ENCODE measurements at regions not wholly inside any gene's neighbourhood (a gene's known extent, or its start where the extent isn't known, plus 50 kb on each side); places are given as distances from the start of the nearest gene placed in this dataset.

DNA sequence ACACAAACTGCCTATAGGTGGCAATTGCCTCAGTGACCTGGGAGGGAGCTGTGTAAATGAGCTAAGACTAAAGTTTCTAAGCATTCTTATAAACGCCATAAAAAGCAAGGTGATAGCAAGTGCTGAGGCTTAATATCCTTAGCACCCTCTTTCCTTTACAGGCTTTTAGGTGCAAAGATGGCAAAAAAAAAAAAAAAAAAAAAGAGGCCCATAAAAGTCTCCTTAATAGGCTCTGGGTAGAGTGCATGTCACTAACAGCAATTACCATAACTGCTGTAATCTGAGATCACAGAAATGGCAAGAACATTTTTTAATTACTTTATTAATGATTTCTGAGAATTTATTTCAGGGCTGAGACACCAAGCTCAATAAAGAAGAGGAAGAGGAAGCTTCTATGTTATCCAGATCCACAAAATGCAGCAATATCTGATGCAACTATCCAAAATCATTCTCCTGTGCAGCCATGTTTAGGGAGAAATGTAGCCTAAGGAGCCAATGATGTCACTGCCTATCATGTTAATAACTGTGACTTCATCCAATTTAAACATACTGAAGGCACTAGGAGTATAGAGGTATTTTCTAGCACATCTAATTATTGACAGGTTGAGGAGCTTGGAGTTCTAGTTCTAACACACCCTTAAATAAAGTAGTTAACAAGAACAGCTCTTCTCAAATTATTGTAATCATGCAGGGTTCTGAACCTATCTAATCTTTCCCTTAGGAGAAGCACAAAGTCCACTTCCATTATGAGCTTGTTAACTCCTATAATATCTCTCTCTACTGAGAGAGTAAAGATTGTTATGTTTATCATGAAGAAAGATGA is 804.3 kb upstream of the ACVR2A start:
- TF ChIP-seq, protein P1, sequence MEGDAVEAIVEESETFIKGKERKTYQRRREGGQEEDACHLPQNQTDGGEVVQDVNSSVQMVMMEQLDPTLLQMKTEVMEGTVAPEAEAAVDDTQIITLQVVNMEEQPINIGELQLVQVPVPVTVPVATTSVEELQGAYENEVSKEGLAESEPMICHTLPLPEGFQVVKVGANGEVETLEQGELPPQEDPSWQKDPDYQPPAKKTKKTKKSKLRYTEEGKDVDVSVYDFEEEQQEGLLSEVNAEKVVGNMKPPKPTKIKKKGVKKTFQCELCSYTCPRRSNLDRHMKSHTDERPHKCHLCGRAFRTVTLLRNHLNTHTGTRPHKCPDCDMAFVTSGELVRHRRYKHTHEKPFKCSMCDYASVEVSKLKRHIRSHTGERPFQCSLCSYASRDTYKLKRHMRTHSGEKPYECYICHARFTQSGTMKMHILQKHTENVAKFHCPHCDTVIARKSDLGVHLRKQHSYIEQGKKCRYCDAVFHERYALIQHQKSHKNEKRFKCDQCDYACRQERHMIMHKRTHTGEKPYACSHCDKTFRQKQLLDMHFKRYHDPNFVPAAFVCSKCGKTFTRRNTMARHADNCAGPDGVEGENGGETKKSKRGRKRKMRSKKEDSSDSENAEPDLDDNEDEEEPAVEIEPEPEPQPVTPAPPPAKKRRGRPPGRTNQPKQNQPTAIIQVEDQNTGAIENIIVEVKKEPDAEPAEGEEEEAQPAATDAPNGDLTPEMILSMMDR (conservative IDR thresholded peaks at IDR 0.05; ENCODE audit: low read depth in 2 of 2), result no peak; a peak in 1 of 4 replicates
- no peak for TF ChIP-seq ZNF331 (CRISPR knock-in tag; IDR thresholded peaks at IDR 0.05; ENCODE audit: low read depth)
- no peak for TF ChIP-seq EZH2phosphoT487 (IDR thresholded peaks at IDR 0.05; ENCODE audit: unreplicated experiment)
- TF ChIP-seq EZH2 (IDR thresholded peaks at IDR 0.05; ENCODE audit: low read depth, unreplicated experiment), result no peak
- TF ChIP-seq POLR2AphosphoS5 (IDR thresholded peaks at IDR 0.05; ENCODE audit: low read depth), result no peak
- TF ChIP-seq, protein P2, sequence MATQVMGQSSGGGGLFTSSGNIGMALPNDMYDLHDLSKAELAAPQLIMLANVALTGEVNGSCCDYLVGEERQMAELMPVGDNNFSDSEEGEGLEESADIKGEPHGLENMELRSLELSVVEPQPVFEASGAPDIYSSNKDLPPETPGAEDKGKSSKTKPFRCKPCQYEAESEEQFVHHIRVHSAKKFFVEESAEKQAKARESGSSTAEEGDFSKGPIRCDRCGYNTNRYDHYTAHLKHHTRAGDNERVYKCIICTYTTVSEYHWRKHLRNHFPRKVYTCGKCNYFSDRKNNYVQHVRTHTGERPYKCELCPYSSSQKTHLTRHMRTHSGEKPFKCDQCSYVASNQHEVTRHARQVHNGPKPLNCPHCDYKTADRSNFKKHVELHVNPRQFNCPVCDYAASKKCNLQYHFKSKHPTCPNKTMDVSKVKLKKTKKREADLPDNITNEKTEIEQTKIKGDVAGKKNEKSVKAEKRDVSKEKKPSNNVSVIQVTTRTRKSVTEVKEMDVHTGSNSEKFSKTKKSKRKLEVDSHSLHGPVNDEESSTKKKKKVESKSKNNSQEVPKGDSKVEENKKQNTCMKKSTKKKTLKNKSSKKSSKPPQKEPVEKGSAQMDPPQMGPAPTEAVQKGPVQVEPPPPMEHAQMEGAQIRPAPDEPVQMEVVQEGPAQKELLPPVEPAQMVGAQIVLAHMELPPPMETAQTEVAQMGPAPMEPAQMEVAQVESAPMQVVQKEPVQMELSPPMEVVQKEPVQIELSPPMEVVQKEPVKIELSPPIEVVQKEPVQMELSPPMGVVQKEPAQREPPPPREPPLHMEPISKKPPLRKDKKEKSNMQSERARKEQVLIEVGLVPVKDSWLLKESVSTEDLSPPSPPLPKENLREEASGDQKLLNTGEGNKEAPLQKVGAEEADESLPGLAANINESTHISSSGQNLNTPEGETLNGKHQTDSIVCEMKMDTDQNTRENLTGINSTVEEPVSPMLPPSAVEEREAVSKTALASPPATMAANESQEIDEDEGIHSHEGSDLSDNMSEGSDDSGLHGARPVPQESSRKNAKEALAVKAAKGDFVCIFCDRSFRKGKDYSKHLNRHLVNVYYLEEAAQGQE (IDR thresholded peaks at IDR 0.05; ENCODE audit: unreplicated experiment), result no peak
- no peak for TF ChIP-seq JUNB (IDR thresholded peaks at IDR 0.05; ENCODE audit: unreplicated experiment)
- TF ChIP-seq, protein P3, sequence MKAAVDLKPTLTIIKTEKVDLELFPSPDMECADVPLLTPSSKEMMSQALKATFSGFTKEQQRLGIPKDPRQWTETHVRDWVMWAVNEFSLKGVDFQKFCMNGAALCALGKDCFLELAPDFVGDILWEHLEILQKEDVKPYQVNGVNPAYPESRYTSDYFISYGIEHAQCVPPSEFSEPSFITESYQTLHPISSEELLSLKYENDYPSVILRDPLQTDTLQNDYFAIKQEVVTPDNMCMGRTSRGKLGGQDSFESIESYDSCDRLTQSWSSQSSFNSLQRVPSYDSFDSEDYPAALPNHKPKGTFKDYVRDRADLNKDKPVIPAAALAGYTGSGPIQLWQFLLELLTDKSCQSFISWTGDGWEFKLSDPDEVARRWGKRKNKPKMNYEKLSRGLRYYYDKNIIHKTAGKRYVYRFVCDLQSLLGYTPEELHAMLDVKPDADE (IDR thresholded peaks at IDR 0.05), result no peak

Measured in GM23338 (cell line).